H1 (cell line): ENCODE measurements at regions not wholly inside any gene's neighbourhood (a gene's known extent, or its start where the extent isn't known, plus 50 kb on each side); places are given as distances from the start of the nearest gene placed in this dataset.

Experiments
- CBX8 ChIP-seq: fragments of 300-800, 300-1000 bp; sonication (generic); IDR thresholded peaks from 2 replicates; pipeline ENCODE4 v1.7.1; 2016; ENCODE audit warnings: low read depth, low read length, borderline replicate concordance
- POLR2A ChIP-seq, 2 experiments: IDR thresholded peaks; 1 replicate in 1 of 2; 2 replicates in 1 of 2; pipeline ENCODE4 v1.6.1; 2011; ENCODE audit warnings: low read depth in 2 of 2, low read length in 2 of 2, mild to moderate bottlenecking in 2 of 2; ENCODE audit errors: control extremely low read depth in 1 of 2
- POLR2AphosphoS5 ChIP-seq: IDR thresholded peaks from 2 replicates; pipeline ENCODE4 v1.6.1; 2011; ENCODE audit warnings: low read depth, low read length
- TEAD4 ChIP-seq: IDR thresholded peaks from 2 replicates; pipeline ENCODE4 v1.6.1; 2012; ENCODE audit warnings: low read depth, low read length, inconsistent platforms, mixed read lengths
- TF ChIP-seq, protein P1 (sequence below), 3 experiments: IDR thresholded peaks; 1 replicate in 2 of 3; 2 replicates in 1 of 3; pipeline versions ENCODE4 v1.5.1 to v1.6.1; 2011; ENCODE audit warnings: low read length in 3 of 3, mild to moderate bottlenecking in 3 of 3, inconsistent platforms in 2 of 3, low read depth in 1 of 3, moderate library complexity in 1 of 3; ENCODE audit not compliant: insufficient read depth in 1 of 3; ENCODE audit errors: control extremely low read depth in 1 of 3

DNA sequence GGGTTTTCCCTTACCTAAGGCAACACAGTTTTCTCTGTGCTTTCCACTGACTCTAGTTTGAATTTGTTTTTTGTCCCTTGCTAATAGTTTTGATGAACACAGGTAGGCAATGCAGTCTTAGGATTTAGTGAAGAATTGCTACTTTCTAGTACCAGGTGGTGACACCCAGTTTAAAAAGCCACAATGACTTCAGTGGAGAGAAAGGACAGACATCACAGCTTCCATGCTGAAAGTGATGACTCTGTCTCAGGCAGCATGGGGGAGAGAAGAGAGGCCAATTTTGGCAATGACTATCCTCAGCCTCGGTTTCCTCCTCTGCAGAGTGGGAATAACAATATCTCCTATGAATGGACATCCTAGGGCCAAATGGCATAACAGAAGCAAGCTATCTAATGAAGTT is 118.8 kb downstream of the AXIN2 start:
- TF ChIP-seq POLR2AphosphoS5 (no peak), CBX8 (no peak), POLR2A (IDR thresholded peaks at IDR 0.05; ENCODE audit: control extremely low read depth in 1 of 2, low read depth in 2 of 2, low read length in 2 of 2) (no peak), TEAD4 (no peak)
- TF ChIP-seq, protein P1, sequence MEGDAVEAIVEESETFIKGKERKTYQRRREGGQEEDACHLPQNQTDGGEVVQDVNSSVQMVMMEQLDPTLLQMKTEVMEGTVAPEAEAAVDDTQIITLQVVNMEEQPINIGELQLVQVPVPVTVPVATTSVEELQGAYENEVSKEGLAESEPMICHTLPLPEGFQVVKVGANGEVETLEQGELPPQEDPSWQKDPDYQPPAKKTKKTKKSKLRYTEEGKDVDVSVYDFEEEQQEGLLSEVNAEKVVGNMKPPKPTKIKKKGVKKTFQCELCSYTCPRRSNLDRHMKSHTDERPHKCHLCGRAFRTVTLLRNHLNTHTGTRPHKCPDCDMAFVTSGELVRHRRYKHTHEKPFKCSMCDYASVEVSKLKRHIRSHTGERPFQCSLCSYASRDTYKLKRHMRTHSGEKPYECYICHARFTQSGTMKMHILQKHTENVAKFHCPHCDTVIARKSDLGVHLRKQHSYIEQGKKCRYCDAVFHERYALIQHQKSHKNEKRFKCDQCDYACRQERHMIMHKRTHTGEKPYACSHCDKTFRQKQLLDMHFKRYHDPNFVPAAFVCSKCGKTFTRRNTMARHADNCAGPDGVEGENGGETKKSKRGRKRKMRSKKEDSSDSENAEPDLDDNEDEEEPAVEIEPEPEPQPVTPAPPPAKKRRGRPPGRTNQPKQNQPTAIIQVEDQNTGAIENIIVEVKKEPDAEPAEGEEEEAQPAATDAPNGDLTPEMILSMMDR (IDR thresholded peaks at IDR 0.05; ENCODE audit: control extremely low read depth in 1 of 3, insufficient read depth in 1 of 3, low read depth in 1 of 3, low read length in 3 of 3), result no peak
